AG04449 (cell line): ENCODE measurements at regions not wholly inside any gene's neighbourhood (a gene's known extent, or its start where the extent isn't known, plus 50 kb on each side); places are given as distances from the start of the nearest gene placed in this dataset.

Source experiments
- CTCF ChIA-PET: fragments of 350-600 bp; formaldehyde crosslinking; extraction: SDS; loops from one replicate; lab custom pipeline; 2021; ENCODE audit warnings: antibody characterized with exemption; lab: Yijun Ruan, JAX
- POLR2A ChIA-PET: fragments of 400-600, 350-600 bp; formaldehyde crosslinking; extraction: SDS; loops from one replicate; lab custom pipeline; 2020; ENCODE audit warnings: antibody characterized with exemption, inconsistent platforms; lab: Yijun Ruan, JAX
- DNase-seq: peaks from one replicate; pipeline ENCODE4 v3.0.0-alpha.2; 2010; ENCODE audit warnings: low read depth, low spot score
- H3K4me3 ChIP-seq: 2 replicates; pipeline ENCODE4 v1.5.1; 2011; ENCODE audit warnings: low read depth, mild to moderate bottlenecking, control low read depth, low read length
- CTCF ChIP-seq: IDR thresholded peaks from one replicate; pipeline ENCODE4 v1.5.1; 2011; ENCODE audit warnings: mild to moderate bottlenecking, moderate library complexity, low read length, control low read depth, inconsistent platforms; ENCODE audit not compliant: insufficient read depth; ENCODE audit errors: missing control alignments

- no peak for DNase-seq
- ChIA-PET CTCF (no interaction called here), POLR2A (no interaction called here)
- TF ChIP-seq CTCF, result no peak
- H3K4me3 ChIP-seq, result no peak overlapping the region
Observed at GRCh38 chr6:20031342-20031741, 180.9 kb downstream of the MBOAT1 start.

DNA sequence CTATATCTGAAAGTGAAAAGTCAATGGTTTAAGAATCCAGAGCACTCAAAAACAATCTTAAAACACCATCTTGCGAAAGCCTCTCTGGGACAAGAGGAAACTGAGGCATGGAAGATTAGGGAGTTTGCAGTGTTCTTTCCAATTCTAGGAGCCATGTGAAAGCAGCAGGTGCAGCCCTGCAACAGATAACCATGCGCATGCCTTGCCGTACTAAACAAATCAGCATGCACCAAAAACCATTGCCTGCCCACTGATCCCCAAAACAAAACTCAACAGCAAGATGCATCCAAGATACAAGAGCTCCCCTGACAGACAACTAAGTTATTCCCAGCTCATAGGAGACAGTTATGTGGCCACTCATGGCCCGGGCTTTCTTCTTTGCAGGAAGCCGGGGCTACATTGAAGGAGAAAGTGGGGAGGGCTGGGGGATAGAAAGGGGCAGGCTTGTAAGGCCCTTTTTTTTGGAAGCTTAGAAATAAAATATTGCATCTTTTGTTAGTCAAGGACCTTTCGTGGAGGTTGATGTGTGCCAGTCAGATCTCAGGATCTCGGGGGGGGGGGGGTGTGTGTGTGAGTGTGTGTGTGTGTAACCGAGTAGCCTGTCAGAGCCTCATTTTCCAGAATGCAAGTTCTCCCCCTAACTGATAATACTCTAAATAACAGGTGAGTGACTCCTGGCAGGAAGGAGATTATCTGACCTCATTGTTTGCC is 178.4 kb downstream of the MBOAT1 start:
- ChIA-PET CTCF (no interaction called here), POLR2A (interaction anchor here (0.6 kb wide), 1 partner anchor 278 kb away, joined by 4 read pairs; no protein-coding TSS in a partner anchor)
- H3K4me3 ChIP-seq, result no peak overlapping the region
- TF ChIP-seq CTCF, result no peak
- DNase-seq, result no peak

DNA sequence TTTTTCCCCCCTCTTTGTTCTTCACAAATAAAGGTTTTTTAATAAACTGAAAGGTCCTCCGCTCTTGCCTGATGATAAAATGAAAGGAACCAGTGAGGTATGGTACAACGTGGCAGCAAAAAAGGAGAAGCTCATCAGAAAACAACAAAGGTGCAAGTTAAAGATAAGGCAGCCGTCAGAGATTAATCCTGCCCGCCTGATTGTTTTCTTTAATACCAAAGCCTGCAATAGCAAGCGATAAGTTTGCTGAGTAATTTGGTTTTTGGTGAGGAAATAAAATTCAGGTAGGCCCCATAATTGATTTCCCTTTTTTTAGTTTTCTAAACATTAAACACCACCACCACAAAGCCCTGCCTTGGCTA is 177.9 kb downstream of the MBOAT1 start:
- DNase-seq, result no peak
- ChIA-PET POLR2A (interaction anchor here (0.6 kb wide), 1 partner anchor 278 kb away, joined by 4 read pairs; no protein-coding TSS in a partner anchor), CTCF (no interaction called here)
- no peak overlapping the region for H3K4me3 ChIP-seq
- TF ChIP-seq CTCF, result no peak

DNA sequence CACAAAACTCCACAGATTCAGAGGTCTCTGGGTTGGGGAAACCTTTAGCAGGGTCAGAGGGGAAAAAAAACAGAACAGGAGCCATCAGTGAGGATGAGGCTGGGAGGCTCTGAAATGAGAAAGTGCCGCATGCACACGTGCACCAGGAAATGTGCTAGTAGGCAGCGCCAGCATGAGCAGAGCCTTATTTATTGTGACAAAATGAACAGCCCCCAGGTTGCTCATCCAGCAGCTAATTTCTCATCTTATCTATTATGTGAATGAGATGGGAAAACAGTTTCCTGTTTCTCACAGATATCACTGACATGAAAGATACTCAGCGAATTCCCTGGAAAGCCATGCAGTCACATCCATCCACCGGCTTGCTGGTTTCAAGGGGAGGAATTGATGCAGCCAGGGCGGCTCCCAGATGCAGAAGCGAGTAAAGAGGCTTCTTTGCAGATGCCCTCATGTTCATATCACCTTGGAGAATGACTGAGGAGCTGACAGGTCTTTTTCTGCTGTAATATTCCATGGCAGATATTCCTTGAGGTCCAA is 176.1 kb downstream of the MBOAT1 start:
- no peak for TF ChIP-seq CTCF
- H3K4me3 ChIP-seq, result no peak overlapping the region
- CTCF ChIA-PET, result no interaction called here
- POLR2A ChIA-PET, result no interaction called here
- no peak for DNase-seq

GRCh38 chr6:20038410-20039204 is 173.7 kb downstream of the MBOAT1 start:
- CTCF ChIA-PET, result no interaction called here
- TF ChIP-seq CTCF, result no peak
- POLR2A ChIA-PET, result no interaction called here
- no peak for DNase-seq
- no peak overlapping the region for H3K4me3 ChIP-seq

DNA sequence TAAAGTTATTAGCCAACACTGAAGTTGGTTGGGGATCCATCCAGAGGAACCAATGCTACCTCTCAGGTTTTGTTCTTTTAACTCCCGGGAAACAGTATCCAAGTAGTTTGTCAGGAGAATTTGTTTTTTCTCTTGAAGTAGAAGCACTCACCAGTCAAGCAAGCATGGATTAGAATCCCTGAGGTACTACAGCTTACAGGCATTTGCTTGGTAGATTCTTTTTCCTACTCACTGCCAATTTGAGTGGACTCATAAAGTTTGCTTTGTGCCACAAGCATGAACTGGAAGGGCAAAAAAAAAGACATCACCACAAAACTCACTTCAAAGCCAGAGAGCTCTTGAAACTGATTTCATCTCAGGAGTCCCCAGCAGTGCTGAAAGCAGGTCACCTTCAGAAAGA is 167.4 kb downstream of the MBOAT1 start:
- no peak for DNase-seq
- TF ChIP-seq CTCF, result no peak
- no peak overlapping the region for H3K4me3 ChIP-seq
- CTCF ChIA-PET, result no interaction called here
- POLR2A ChIA-PET, result no interaction called here
